NCI-H2171 treated with DMSO at 0.1 percent for 48 hours (cell line): ENCODE measurements at regions not wholly inside any gene's neighbourhood (a gene's known extent, or its start where the extent isn't known, plus 50 kb on each side); places are given as distances from the start of the nearest gene placed in this dataset.
"Not testable (repeated sequence)": the region's sequence is repeated elsewhere in the genome, so short reads cannot be mapped to it uniquely, and the experiment has no call there.

ENCODE experiments used
- DNase-seq: peaks from one replicate; lab custom pipeline; 2025; lab: John Stamatoyannopoulos, UW

GRCh38 chr15:87578776-87579175 lies 677.8 kb downstream of the NTRK3 start:
- no peak for DNase-seq

DNA sequence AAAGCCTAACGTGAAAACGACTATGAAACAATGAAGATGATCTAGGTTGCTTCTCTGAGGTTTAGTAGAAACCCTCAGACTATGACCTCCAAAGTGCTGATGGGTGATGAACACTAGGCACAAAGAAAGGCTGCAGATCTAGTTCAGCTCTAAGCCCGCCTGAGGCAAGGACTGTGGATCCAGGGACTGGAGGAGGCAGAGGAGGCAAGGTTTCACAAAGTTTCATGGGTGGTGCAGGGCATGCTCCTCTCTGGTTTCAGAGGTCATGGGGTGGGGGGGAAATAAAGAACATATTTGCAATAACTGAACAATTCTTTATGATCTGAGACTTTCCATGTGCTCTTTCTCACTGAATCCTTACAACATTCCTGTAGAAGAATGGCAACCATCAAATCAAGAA lies 679.2 kb downstream of the NTRK3 start:
- no peak for DNase-seq

DNA sequence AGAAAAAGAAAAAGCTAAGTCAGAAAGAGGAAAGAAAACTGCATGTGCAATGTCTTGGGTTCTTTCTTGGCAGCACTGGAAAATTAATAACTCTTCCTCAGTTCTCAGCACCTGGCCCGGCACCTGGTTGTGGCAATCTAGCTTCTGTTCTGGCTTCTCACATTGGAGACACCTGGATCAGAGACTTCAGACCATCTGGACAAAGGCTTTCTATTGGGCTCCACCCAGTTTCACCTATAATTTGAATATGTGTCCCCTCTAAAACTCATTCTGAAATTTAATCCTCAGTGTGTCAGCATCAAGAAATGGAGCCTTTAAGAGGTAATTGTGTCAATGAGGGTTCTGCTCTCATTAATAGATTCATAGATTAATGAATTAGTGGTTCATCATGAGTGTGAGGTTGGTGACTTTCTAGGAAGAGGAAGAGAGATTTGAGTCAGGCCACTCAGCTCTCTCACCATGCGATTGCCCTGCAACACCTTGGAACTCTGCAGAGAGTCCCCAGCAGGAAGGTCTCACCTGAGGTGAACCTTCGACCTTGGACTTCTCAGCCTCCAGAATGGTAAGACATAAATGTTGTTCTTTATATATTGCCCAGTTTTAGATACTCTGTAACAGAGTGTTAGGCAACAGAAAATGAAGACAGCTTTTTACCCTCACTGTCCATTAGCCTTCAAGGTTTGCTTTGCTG lies 679.9 kb downstream of the NTRK3 start:
- DNase-seq, result peak; percentile 74

GRCh38 chr15:87575896-87576473 lies 680.6 kb downstream of the NTRK3 start:
- DNase-seq, result no peak

DNA sequence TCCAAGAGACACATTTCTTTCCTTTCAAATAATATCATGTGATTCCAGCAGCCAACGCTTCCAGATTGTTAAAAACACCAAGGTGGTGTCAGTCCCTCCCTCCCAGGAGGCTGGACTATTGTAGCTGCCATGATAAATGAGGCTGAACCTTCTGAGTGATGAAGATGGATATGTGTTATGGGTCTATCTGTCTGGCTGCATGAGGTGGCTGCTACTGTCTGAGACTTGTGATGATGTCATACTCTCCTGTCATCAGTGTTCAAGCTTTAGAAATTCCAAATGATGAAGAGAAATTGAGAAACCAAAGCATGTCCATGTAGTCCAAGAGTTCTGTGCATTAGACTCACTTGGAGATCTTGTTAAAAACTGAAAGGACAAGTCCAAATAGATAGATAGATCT lies 683.0 kb downstream of the NTRK3 start:
- DNase-seq, result no peak

DNA sequence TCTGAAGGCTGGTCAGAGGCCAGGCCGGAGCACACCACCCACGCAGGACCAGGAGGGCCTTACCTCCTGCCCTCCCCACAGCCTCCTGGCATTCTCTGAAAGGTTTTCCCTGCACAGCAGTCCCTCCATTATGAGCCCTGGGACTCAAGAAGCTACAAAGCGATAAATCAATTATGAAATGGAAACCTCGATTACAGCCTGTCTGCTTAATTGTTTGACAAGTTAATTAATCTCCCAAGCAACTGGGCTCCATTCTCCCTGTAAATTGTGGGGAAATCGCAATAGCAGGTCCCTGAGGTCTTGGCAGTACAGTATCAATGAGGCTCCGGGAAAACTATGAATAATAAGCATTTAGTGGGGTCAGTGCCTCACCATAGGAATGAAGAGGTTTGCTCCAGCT lies 683.5 kb downstream of the NTRK3 start:
- no peak for DNase-seq

DNA sequence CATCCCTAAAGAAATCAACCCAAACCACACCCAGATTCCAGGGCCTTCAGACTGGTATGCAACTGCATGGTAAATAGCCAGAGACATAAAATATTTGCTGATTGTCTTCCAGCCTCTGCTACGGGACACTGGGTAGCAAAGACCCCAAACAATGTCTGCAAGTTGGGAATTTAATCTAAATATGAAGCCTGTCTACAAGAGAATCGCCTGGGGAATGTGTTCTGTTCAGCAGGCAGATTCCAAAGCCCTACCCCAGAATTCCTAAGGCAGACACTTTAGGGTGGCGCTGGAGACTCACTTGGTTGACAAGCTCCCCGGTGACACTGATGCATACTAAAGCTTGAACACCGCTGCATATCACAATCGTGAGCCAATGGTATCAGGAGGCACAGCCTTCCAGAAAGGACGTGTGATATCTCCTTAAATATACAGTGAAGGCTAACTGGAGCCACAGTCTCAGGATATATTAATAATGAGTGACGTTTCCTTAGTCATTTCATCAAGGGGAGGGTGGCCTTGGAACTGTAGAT lies 684.1 kb downstream of the NTRK3 start:
- DNase-seq, result no peak

GRCh38 chr15:87570206-87570605 lies 686.3 kb downstream of the NTRK3 start:
- DNase-seq, result no peak

DNA sequence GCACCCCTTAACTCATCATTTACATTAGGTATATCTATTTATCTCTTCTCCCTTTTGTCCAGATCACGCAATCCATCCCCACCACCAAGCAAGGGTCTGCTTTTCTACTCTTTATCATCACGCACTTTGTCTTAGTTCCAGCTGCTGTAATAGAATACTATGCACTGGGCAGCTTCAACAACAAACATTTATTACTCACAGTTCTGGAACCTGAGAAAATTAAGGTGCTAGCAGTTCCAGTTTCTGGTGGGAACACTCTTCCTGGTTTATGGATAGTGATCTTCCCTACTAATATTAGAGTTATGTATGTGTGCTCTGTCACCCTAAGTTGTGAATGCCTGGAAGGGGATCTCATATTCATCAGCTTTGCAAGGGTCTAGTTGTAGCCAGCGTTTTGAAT lies 687.0 kb downstream of the NTRK3 start:
- DNase-seq, result no peak

- peak; percentile 3 for DNase-seq
Observed at GRCh38 chr15:87567406-87568030, 689.0 kb downstream of the NTRK3 start.

- no peak for DNase-seq
Observed at GRCh38 chr15:87566236-87566635, 690.3 kb downstream of the NTRK3 start.

DNA sequence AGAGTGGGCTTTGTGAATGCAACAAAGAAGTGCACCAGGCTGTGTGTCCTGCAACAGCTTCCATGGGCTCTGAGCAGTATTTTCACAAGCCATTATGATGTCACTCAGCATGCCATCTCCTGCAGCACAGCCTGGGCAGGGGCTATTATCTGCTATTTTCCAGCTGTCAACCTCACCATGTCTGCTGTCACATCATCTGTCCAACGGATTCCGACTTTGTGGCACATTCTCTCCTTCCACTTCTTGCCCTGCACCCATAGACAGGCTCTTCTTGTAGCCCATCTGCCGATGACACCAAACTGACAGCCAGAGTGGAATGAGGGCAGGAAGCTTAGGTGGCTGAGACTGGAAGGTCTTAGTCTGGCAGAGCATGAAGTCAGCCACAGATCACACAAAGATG lies 691.9 kb downstream of the NTRK3 start:
- DNase-seq, result peak; percentile 15

DNA sequence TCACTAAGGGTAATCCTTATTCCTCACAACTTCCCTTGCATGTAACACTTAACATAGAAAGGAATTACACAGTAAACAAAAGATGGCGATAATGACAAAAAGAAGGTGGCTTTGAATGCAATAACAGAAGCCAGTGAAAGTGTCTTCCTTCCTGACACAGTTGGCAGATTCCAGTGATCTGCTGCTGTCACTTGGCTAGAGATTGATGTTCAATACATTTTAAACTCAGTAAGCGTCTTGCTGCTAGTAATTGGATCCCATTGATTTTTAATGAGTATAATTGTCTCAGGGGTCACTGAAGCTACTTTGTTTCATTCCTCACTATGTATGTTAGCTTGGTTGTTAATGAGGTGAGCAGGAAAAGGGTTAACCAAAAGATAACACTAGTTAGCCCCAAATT lies 692.7 kb downstream of the NTRK3 start:
- no peak for DNase-seq

DNA sequence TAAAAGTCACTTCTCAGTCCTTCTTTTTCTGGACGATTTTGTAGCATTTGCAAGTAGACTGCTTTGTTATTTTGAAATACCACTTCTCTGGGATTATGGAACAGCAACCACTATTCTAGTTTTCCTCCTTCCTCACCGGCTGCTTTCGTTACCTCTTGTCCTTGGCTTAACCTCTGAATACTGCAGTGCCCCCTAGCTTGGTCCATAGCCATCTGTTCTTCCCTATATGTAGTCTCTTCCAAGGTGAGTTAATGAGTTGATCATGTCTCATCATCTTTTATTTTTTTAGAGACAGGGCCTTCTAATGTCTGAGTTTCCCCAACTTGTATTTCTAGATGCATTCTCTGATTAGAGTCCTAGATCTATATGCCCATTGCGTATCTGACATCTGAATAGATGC lies 694.3 kb downstream of the NTRK3 start:
- no peak for DNase-seq

- DNase-seq, result no peak
Observed at GRCh38 chr15:87561641-87562040, 694.9 kb downstream of the NTRK3 start.

GRCh38 chr15:87557881-87558280 lies 698.7 kb downstream of the NTRK3 start:
- DNase-seq, result no peak

GRCh38 chr15:87556886-87557285 lies 699.7 kb downstream of the NTRK3 start:
- no peak for DNase-seq

DNA sequence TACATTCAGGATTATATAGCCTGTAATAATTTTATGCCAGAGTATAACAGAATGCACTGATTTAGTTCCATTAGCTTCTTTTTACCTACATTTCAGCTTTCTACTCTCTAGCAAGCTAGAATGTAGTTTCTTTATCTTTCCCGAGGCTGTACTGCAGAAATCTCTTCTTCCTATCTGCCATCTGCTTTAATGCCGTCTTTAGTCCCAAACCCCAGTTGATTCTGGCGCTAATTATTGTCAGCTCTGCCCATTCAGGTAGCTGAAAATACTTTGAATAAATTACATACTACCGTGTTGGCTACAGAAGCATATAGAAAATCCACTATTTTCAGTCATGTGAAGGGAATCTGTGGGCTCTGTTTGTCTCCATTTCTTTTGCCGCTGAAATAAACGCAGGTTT lies 706.7 kb downstream of the NTRK3 start:
- no peak for DNase-seq

- DNase-seq, result no peak
Observed at GRCh38 chr15:87549296-87549695, 707.2 kb downstream of the NTRK3 start.

- not testable (repeated sequence) for DNase-seq
Observed at GRCh38 chr15:87548590-87548989, 707.9 kb downstream of the NTRK3 start.

- no peak for DNase-seq
Observed at GRCh38 chr15:87547470-87548181, 708.9 kb downstream of the NTRK3 start.

DNA sequence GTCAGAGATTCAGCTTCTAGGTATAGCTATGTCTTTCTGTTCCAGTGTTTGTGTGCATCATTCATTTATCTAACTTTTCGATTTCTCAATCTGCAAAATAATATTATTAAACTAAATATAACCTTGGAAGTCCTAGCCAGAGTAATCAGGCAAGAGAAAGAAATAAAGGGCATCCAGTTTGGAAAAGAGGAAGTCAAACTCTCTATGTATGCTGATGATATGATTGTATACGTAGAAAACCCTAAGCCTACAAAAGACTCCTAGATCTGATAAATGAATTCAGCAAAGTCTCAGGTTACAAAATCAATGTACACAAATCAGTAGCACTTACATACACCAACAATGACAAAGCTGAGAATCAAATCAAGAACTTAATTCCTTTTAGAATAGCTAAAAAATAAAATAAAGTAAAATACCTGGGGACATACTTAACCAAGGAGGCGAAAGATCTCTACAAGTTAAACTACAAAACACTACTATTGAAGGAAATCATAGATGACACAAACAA lies 718.2 kb downstream of the NTRK3 start:
- DNase-seq, result no peak

- DNase-seq, result no peak
Observed at GRCh38 chr15:87537295-87537694, 719.2 kb downstream of the NTRK3 start.
